Cardiac fibroblast (primary cell): ENCODE measurements at regions not wholly inside any gene's neighbourhood (a gene's known extent, or its start where the extent isn't known, plus 50 kb on each side); places are given as distances from the start of the nearest gene placed in this dataset.

Experiments
- DNase-seq, 2 donors: peaks; one replicate each; pipeline versions ENCODE4 v3.0.0 to v3.0.0-alpha.2; 2010; ENCODE audit warnings: low read depth in 2 of 2
- H3K4me3 ChIP-seq, 2 donors: replicated peaks in 1 of 2; 1 replicate in 1 of 2; 2 replicates in 1 of 2; pipeline ENCODE4 v1.5.1; 2011; ENCODE audit warnings: low read depth in 2 of 2, low read length in 2 of 2, mild to moderate bottlenecking in 2 of 2, moderate library complexity in 1 of 2
- TF ChIP-seq, protein P1 (sequence below): IDR thresholded peaks from one replicate; pipeline ENCODE4 v1.5.1; 2011; ENCODE audit warnings: low read depth, mild to moderate bottlenecking, low read length, inconsistent platforms

DNA sequence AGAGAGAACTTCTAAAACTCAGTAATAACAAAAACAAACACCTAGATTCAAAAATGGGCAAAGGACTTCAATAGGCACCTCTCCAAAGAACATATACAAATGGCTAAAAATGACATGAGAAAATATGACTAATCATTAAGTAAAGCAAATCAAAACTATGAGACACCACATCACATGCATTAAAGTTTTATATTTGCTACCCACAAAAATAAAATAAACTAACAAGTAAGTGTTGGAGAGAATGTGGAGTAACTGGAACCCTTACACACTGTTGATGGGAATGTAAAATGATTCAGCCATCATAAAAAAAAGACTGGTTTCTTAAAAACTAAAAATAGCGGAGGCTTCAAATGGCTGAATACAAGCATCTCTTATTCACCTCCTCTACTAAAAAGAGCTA, 262.1 kb upstream of the PKN2 start:
- DNase-seq = no peak
- no peak overlapping the region for H3K4me3 ChIP-seq
- TF ChIP-seq, protein P1, sequence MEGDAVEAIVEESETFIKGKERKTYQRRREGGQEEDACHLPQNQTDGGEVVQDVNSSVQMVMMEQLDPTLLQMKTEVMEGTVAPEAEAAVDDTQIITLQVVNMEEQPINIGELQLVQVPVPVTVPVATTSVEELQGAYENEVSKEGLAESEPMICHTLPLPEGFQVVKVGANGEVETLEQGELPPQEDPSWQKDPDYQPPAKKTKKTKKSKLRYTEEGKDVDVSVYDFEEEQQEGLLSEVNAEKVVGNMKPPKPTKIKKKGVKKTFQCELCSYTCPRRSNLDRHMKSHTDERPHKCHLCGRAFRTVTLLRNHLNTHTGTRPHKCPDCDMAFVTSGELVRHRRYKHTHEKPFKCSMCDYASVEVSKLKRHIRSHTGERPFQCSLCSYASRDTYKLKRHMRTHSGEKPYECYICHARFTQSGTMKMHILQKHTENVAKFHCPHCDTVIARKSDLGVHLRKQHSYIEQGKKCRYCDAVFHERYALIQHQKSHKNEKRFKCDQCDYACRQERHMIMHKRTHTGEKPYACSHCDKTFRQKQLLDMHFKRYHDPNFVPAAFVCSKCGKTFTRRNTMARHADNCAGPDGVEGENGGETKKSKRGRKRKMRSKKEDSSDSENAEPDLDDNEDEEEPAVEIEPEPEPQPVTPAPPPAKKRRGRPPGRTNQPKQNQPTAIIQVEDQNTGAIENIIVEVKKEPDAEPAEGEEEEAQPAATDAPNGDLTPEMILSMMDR = no peak

DNA sequence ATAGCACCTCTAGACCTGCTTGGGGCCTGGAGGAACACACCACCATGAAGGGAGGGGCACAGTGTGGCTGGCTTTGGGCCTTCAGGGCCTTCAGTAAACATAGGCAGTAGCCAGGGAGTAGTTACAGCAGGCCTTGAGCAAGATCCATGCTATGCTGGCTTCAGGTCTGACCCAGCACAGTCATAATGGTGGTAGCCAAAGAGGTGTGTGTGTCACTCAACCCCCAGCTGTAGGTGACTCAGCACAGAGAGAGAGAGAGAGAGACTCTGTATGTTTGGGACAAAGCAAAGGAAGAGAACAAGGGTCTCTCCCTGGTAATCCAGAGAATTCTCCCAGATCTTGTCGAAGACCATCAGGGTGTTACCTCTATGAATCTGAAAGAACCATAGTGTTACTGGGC, 250.5 kb upstream of the PKN2 start:
- TF ChIP-seq, protein P1 = no peak
- no peak overlapping the region for H3K4me3 ChIP-seq
- no peak for DNase-seq

DNA sequence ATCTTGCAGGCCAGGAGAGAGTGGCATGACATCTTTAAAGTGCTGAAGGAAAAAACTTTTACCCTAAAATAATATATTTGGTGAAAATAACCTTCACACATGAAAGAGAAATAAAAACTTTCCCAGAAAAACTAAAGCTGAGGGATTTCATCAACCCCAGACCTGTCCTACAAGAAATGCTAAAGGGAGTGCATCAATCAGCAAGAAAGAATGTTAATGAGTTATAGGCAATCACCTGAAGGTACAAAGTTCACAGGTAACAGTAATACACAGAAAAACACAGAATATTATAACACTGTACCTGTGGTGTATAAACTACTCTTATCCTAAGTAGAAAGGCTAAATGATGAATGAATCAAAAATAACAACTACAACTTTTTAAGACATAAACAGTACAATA, 249.2 kb upstream of the PKN2 start:
- TF ChIP-seq, protein P1 = no peak
- no peak for DNase-seq
- no peak overlapping the region for H3K4me3 ChIP-seq

- TF ChIP-seq, protein P1 = no peak
- H3K4me3 ChIP-seq = no peak overlapping the region
- DNase-seq = no peak
Observed at GRCh38 chr1:88441022-88441421, 243.1 kb upstream of the PKN2 start.

DNA sequence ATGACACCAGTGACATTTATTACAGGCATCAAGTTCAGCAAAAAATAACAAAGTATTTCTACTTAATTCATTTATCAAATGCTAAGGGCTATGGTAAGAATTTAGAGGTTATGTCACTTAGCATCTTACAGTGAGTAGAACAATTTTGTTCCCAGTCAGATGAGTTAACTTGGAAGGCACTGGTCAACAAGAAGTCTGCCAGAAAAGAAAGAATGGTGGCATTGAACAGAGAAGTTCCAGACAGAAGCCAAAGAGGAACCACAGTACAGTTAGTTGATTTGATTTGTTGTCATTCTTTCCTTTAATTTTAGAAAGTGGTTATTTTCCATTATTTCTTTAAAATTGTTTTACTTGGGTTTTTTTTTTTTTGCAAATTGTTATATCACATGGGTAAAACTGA, 232.2 kb upstream of the PKN2 start:
- TF ChIP-seq, protein P1 = no peak
- no peak overlapping the region for H3K4me3 ChIP-seq
- no peak for DNase-seq

DNA sequence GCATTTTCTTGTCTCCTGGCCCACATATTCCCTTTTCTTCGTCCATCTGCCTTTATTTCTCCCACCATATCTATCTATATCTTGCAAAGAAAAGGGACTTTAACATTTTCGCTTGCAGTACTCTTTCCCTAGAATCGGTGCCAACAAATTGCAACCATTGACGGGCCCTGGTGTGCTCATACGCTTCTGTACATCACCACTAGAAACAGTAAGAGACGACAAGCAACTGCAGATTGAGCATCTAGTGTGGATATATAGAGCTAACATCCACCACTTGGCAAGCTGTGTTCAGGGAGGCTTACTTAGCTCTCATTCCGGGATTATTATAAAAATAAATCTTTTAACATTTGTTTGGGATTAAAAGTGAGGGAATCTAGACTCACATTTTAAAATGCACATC, 230.8 kb upstream of the PKN2 start:
- H3K4me3 ChIP-seq = no peak overlapping the region
- DNase-seq = no peak
- TF ChIP-seq, protein P1 = no peak

- TF ChIP-seq, protein P1 = no peak
- H3K4me3 ChIP-seq = no peak overlapping the region
- no peak for DNase-seq
Observed at GRCh38 chr1:88454781-88455180, 229.3 kb upstream of the PKN2 start.
